ENCODE measurements at regions not wholly inside any gene's neighbourhood (a gene's known extent, or its start where the extent isn't known, plus 50 kb on each side); places are given as distances from the start of the nearest gene placed in this dataset.

- no peak for DNase-seq
- H3K36me3 ChIP-seq, result no peaks in the 10 kb centered on the region
- TF ChIP-seq CTCF (IDR thresholded peaks at IDR 0.05; ENCODE audit: borderline replicate concordance), result no peak
- no peak overlapping the region for H3K4me3 ChIP-seq
- intact Hi-C loops (cut with micrococcal nuclease), result no loop called here
- H3K27ac ChIP-seq (replicated peaks), result no peak overlapping the region
- no peaks in the 10 kb centered on the region for H3K4me1 ChIP-seq
- no peaks in the 10 kb centered on the region for H3K9me3 ChIP-seq (replicated peaks)
- no peaks in the 10 kb centered on the region for H3K27me3 ChIP-seq (ENCODE audit: low read depth)
These were observed 143.7 kb upstream of the GRM3 start for GRCh38 chr7:86499986-86500385.

GRCh38 chr7:86485827-86486226, 157.9 kb upstream of the GRM3 start:
- TF ChIP-seq CTCF (IDR thresholded peaks at IDR 0.05; ENCODE audit: borderline replicate concordance), result no peak
- H3K4me1 ChIP-seq, result no peaks in the 10 kb centered on the region
- intact Hi-C loops (cut with micrococcal nuclease), result no loop called here
- H3K27ac ChIP-seq (replicated peaks), result no peak overlapping the region
- no peaks in the 10 kb centered on the region for H3K27me3 ChIP-seq (ENCODE audit: low read depth)
- H3K4me3 ChIP-seq, result no peak overlapping the region
- H3K36me3 ChIP-seq, result no peaks in the 10 kb centered on the region
- peaks cover 9% of the 10 kb centered on the region for H3K9me3 ChIP-seq (replicated peaks)
- DNase-seq, result no peak

GRCh38 chr7:86479144-86479543, 164.6 kb upstream of the GRM3 start:
- Histone ChIP-seq H3K9me3 (replicated peaks) (peaks cover 7% of the 10 kb centered on the region), H3K27me3 (ENCODE audit: low read depth) (no peaks in the 10 kb centered on the region), H3K4me1 (no peaks in the 10 kb centered on the region), H3K27ac (replicated peaks) (no peak overlapping the region), H3K4me3 (no peak overlapping the region), H3K36me3 (no peaks in the 10 kb centered on the region)
- intact Hi-C loops (cut with micrococcal nuclease), result no loop called here
- no peak for TF ChIP-seq CTCF (IDR thresholded peaks at IDR 0.05; ENCODE audit: borderline replicate concordance)
- no peak for DNase-seq

GRCh38 chr7:86477343-86477935, 166.3 kb upstream of the GRM3 start:
- H3K9me3 ChIP-seq (replicated peaks), result peaks cover 7% of the 10 kb centered on the region
- no peak for DNase-seq
- no peak overlapping the region for H3K4me3 ChIP-seq
- no peaks in the 10 kb centered on the region for H3K36me3 ChIP-seq
- intact Hi-C loops (cut with micrococcal nuclease), result no loop called here
- TF ChIP-seq CTCF (IDR thresholded peaks at IDR 0.05; ENCODE audit: borderline replicate concordance), result no peak
- H3K27ac ChIP-seq (replicated peaks), result no peak overlapping the region
- H3K27me3 ChIP-seq (ENCODE audit: low read depth), result no peaks in the 10 kb centered on the region
- no peaks in the 10 kb centered on the region for H3K4me1 ChIP-seq

GRCh38 chr7:86470763-86471162, 172.9 kb upstream of the GRM3 start:
- Histone ChIP-seq H3K9me3 (replicated peaks) (no peaks in the 10 kb centered on the region), H3K27ac (replicated peaks) (no peak overlapping the region), H3K4me3 (no peak overlapping the region), H3K4me1 (no peaks in the 10 kb centered on the region), H3K27me3 (ENCODE audit: low read depth) (no peaks in the 10 kb centered on the region), H3K36me3 (no peaks in the 10 kb centered on the region)
- DNase-seq, result no peak
- no peak for TF ChIP-seq CTCF (IDR thresholded peaks at IDR 0.05; ENCODE audit: borderline replicate concordance)
- intact Hi-C loops (cut with micrococcal nuclease), result no loop called here

Measured in left ventricle myocardium inferior (tissue), 1 donor.